Neural cell (in vitro differentiated cells): ENCODE measurements at regions not wholly inside any gene's neighbourhood (a gene's known extent, or its start where the extent isn't known, plus 50 kb on each side); places are given as distances from the start of the nearest gene placed in this dataset.

Source experiments
- H2AFZ ChIP-seq: fragments of 200-600, 300-800 bp; sonication (generic), shearing (Covaris generic); 2 replicates; pipeline ENCODE4 v1.6.0; 2014; ENCODE audit warnings: low read depth, mild to moderate bottlenecking, antibody characterized with exemption, low read length, moderate library complexity
- H3F3A ChIP-seq: fragments of 200-600 bp; shearing (Covaris generic); 2 replicates; pipeline ENCODE4 v1.6.1; 2016; ENCODE audit warnings: mild to moderate bottlenecking, moderate library complexity, mixed read lengths, antibody characterized with exemption, low read length; ENCODE audit not compliant: insufficient read depth, poor library complexity, severe bottlenecking
- H3K27ac ChIP-seq: fragments of 200-600, 300-800 bp; sonication (generic), shearing (Covaris generic); 2 replicates; pipeline ENCODE4 v1.5.1; 2014; ENCODE audit warnings: mild to moderate bottlenecking, low read length, moderate library complexity
- H3K27me3 ChIP-seq: fragments of 300-800, 200-600 bp; sonication (generic), shearing (Covaris generic); 2 replicates; pipeline ENCODE4 v1.6.0; 2014; ENCODE audit warnings: mild to moderate bottlenecking, low read depth, low read length, moderate library complexity; ENCODE audit not compliant: insufficient read depth
- H3K36me3 ChIP-seq: fragments of 300-800, 200-600 bp; sonication (generic), shearing (Covaris generic); 2 replicates; pipeline ENCODE4 v1.5.1; 2014; ENCODE audit warnings: mild to moderate bottlenecking, antibody characterized with exemption, low read length, moderate library complexity; ENCODE audit not compliant: insufficient read depth
- H3K4me2 ChIP-seq: fragments of 300-800, 200-600 bp; sonication (generic), shearing (Covaris generic); 2 replicates; pipeline ENCODE4 v1.6.0; 2014; ENCODE audit warnings: mild to moderate bottlenecking, low read length
- H3K4me3 ChIP-seq: fragments of 300-800, 200-600 bp; sonication (generic), shearing (Covaris generic); 2 replicates; pipeline ENCODE4 v1.5.1; 2014; ENCODE audit warnings: mild to moderate bottlenecking, low read length, moderate library complexity
- H3K79me2 ChIP-seq: fragments of 200-600 bp; shearing (Covaris generic); replicated peaks from 2 replicates; pipeline ENCODE4 v1.6.0; 2014; ENCODE audit warnings: mild to moderate bottlenecking, low read length, moderate library complexity; ENCODE audit not compliant: insufficient read depth
- H3K9ac ChIP-seq: fragments of 300-800, 200-600 bp; sonication (generic), shearing (Covaris generic); 2 replicates; pipeline ENCODE4 v1.6.1; 2016; ENCODE audit warnings: mild to moderate bottlenecking, low read length, mixed read lengths
- H3K9me2 ChIP-seq: fragments of 200-600 bp; shearing (Covaris generic); 2 replicates; pipeline ENCODE4 v1.6.1; 2016; ENCODE audit warnings: mild to moderate bottlenecking, low read length, mixed read lengths; ENCODE audit not compliant: insufficient read depth
- H3K9me3 ChIP-seq: fragments of 200-600, 300-800 bp; sonication (generic), shearing (Covaris generic); 2 replicates; pipeline ENCODE4 v1.6.1; 2016; ENCODE audit warnings: mild to moderate bottlenecking, mixed run types, low read length, moderate library complexity, mixed read lengths
- H4K20me1 ChIP-seq: fragments of 200-600 bp; shearing (Covaris generic); 2 replicates; pipeline ENCODE4 v1.6.1; 2016; ENCODE audit warnings: mild to moderate bottlenecking, mixed run types; ENCODE audit not compliant: insufficient read depth
- EP300 ChIP-seq: fragments of 450-650 bp; conservative IDR thresholded peaks from 2 replicates; pipeline ENCODE4 v1.6.1; 2014; ENCODE audit warnings: antibody characterized with exemption, mild to moderate bottlenecking, moderate library complexity; ENCODE audit not compliant: poor library complexity, severe bottlenecking
- EZH2 ChIP-seq: fragments of 200-600, 300-800 bp; shearing (Covaris generic), sonication (generic); IDR thresholded peaks from 2 replicates; pipeline ENCODE4 v1.6.1; 2014; ENCODE audit warnings: antibody characterized with exemption, low read length, borderline replicate concordance, mild to moderate bottlenecking; ENCODE audit not compliant: insufficient read depth, poor library complexity, severe bottlenecking
- MXI1 ChIP-seq: fragments of 450-650 bp; conservative IDR thresholded peaks from 2 replicates; pipeline ENCODE4 v1.6.1; 2014; ENCODE audit warnings: antibody characterized with exemption, mild to moderate bottlenecking; ENCODE audit not compliant: poor library complexity, severe bottlenecking
- POLR2AphosphoS5 ChIP-seq: IDR thresholded peaks from 2 replicates; pipeline ENCODE4 v1.6.1; 2012
- RAD21 ChIP-seq: fragments of 450-650 bp; conservative IDR thresholded peaks from 2 replicates; pipeline ENCODE4 v1.6.1; 2014; ENCODE audit warnings: antibody characterized with exemption, mild to moderate bottlenecking, moderate library complexity
- SMC3 ChIP-seq: fragments of 450-650 bp; conservative IDR thresholded peaks from 2 replicates; pipeline ENCODE4 v1.6.1; 2014; ENCODE audit warnings: antibody characterized with exemption, mild to moderate bottlenecking, moderate library complexity; ENCODE audit not compliant: poor library complexity
- TAF1 ChIP-seq: IDR thresholded peaks from 2 replicates; pipeline ENCODE4 v1.6.1; 2012; ENCODE audit warnings: low read depth
- TF ChIP-seq, protein P1 (sequence below): IDR thresholded peaks from 2 replicates; pipeline ENCODE4 v1.6.1; 2012; ENCODE audit warnings: borderline replicate concordance
- TF ChIP-seq, protein P2 (sequence below): fragments of 450-650 bp; IDR thresholded peaks from 2 replicates; pipeline ENCODE4 v1.5.1; 2014; ENCODE audit warnings: antibody characterized with exemption, mild to moderate bottlenecking, moderate library complexity; ENCODE audit not compliant: poor library complexity, severe bottlenecking

DNA sequence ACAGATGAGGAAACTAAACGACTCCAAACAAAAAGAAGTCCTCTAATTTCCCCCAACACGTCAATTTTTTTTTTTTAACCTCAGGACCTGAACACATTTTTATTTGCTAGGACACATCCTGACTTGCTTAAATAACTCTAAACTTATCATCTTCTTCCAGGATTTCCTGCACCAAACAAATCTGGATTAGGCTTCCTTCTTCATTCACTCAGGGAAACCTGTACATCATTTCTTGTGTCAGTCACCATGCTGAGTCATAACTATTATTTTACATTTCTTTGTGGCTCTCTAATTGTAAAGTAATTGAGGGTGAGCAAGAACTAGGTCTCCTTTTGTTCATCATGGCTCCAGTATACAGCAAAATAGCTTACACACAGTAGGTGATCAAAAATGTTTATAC is 433.4 kb upstream of the GBE1 start (continued):
- TF ChIP-seq, protein P1, sequence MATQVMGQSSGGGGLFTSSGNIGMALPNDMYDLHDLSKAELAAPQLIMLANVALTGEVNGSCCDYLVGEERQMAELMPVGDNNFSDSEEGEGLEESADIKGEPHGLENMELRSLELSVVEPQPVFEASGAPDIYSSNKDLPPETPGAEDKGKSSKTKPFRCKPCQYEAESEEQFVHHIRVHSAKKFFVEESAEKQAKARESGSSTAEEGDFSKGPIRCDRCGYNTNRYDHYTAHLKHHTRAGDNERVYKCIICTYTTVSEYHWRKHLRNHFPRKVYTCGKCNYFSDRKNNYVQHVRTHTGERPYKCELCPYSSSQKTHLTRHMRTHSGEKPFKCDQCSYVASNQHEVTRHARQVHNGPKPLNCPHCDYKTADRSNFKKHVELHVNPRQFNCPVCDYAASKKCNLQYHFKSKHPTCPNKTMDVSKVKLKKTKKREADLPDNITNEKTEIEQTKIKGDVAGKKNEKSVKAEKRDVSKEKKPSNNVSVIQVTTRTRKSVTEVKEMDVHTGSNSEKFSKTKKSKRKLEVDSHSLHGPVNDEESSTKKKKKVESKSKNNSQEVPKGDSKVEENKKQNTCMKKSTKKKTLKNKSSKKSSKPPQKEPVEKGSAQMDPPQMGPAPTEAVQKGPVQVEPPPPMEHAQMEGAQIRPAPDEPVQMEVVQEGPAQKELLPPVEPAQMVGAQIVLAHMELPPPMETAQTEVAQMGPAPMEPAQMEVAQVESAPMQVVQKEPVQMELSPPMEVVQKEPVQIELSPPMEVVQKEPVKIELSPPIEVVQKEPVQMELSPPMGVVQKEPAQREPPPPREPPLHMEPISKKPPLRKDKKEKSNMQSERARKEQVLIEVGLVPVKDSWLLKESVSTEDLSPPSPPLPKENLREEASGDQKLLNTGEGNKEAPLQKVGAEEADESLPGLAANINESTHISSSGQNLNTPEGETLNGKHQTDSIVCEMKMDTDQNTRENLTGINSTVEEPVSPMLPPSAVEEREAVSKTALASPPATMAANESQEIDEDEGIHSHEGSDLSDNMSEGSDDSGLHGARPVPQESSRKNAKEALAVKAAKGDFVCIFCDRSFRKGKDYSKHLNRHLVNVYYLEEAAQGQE = no peak
- TF ChIP-seq TAF1 = no peak

DNA sequence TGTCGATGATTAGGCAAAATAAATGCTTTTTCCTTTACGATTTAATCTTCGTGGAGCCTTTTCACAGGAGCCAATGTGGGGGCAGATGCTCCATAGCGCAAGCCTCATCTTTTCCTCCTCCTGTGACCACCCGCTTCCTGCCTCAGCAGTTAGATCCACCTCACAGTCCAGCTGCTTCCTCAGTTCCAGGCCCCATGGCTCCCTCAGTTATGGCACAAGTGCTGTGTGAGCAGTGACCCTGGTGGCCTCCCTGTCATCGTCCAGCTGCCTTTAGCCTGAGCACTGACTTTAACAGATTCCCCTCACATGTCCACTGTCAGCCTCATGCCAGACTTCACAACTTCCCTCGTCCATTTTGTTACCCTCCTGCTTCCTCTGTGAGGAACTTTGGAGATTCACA is 424.6 kb upstream of the GBE1 start:
- Histone ChIP-seq H3K9me3 (no peaks in the 10 kb centered on the region), H3K9ac (no peak overlapping the region)

More for the DNA sequence above, 424.6 kb upstream of the GBE1 start:
- no peak overlapping the region for H3K4me3 ChIP-seq
- no peaks in the 10 kb centered on the region for H3K27me3 ChIP-seq
- no peak for TF ChIP-seq TAF1
- no peak for TF ChIP-seq EZH2
- no peak for TF ChIP-seq SMC3
- TF ChIP-seq, protein P2, sequence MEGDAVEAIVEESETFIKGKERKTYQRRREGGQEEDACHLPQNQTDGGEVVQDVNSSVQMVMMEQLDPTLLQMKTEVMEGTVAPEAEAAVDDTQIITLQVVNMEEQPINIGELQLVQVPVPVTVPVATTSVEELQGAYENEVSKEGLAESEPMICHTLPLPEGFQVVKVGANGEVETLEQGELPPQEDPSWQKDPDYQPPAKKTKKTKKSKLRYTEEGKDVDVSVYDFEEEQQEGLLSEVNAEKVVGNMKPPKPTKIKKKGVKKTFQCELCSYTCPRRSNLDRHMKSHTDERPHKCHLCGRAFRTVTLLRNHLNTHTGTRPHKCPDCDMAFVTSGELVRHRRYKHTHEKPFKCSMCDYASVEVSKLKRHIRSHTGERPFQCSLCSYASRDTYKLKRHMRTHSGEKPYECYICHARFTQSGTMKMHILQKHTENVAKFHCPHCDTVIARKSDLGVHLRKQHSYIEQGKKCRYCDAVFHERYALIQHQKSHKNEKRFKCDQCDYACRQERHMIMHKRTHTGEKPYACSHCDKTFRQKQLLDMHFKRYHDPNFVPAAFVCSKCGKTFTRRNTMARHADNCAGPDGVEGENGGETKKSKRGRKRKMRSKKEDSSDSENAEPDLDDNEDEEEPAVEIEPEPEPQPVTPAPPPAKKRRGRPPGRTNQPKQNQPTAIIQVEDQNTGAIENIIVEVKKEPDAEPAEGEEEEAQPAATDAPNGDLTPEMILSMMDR = no peak
- no peak for TF ChIP-seq MXI1
- TF ChIP-seq, protein P1 = no peak
- no peak for TF ChIP-seq POLR2AphosphoS5
- TF ChIP-seq RAD21 = no peak
- TF ChIP-seq EP300 = no peak
- H3K9me2 ChIP-seq = no peaks in the 10 kb centered on the region
- no peaks in the 10 kb centered on the region for H4K20me1 ChIP-seq
- no peaks in the 10 kb centered on the region for H3K79me2 ChIP-seq
- no peaks in the 10 kb centered on the region for H3F3A ChIP-seq
- no peak overlapping the region for H3K27ac ChIP-seq
- no peaks in the 10 kb centered on the region for H3K36me3 ChIP-seq
- H2AFZ ChIP-seq = no peak overlapping the region
- H3K4me2 ChIP-seq = no peak overlapping the region
